GM12878 (cell line): ENCODE measurements at regions not wholly inside any gene's neighbourhood (a gene's known extent, or its start where the extent isn't known, plus 50 kb on each side); places are given as distances from the start of the nearest gene placed in this dataset.

ENCODE experiments used
- BCL11A ChIP-seq: IDR thresholded peaks from 2 replicates; pipeline ENCODE4 v1.6.1; 2011; ENCODE audit warnings: low read depth, low read length
- EED ChIP-seq: sonication (generic); IDR thresholded peaks from 2 replicates; pipeline ENCODE4 v1.6.1; 2016; ENCODE audit warnings: antibody characterized with exemption, low read depth
- FOS ChIP-seq: IDR thresholded peaks from 3 replicates; pipeline ENCODE4 v1.6.1; 2011; ENCODE audit warnings: borderline replicate concordance; ENCODE audit not compliant: insufficient read length; ENCODE audit errors: extremely low read depth
- FOXK2 ChIP-seq: fragments of 450-650 bp; IDR thresholded peaks from 2 replicates; pipeline ENCODE4 v1.6.1; 2017; ENCODE audit warnings: mild to moderate bottlenecking, moderate library complexity
- NFXL1 ChIP-seq: fragments of 450-650 bp; IDR thresholded peaks from 2 replicates; pipeline ENCODE4 v1.6.1; 2017; ENCODE audit warnings: antibody characterized with exemption, mild to moderate bottlenecking, borderline replicate concordance
- RAD21 ChIP-seq: IDR thresholded peaks from 2 replicates; pipeline ENCODE4 v1.6.1; 2011; ENCODE audit warnings: mild to moderate bottlenecking, low read depth, low read length, moderate library complexity; ENCODE audit not compliant: insufficient read depth
- SRF ChIP-seq, 2 experiments: IDR thresholded peaks; 2 replicates each; pipeline ENCODE4 v1.6.1; 2011; ENCODE audit warnings: low read depth in 2 of 2, low read length in 2 of 2, mild to moderate bottlenecking in 1 of 2, moderate library complexity in 1 of 2
- WRNIP1 ChIP-seq: IDR thresholded peaks from 2 replicates; pipeline ENCODE4 v1.6.1; 2011; ENCODE audit warnings: low read depth, low read length, improper control_type of control experiment, borderline replicate concordance
- TF ChIP-seq, protein P1 (sequence below): fragments of 450-650 bp; IDR thresholded peaks from 2 replicates; pipeline ENCODE4 v1.6.1; 2017; ENCODE audit warnings: low read depth, mild to moderate bottlenecking, moderate library complexity
- TF ChIP-seq, protein P2 (sequence below): fragments of 450-650 bp; IDR thresholded peaks from 2 replicates; pipeline ENCODE4 v1.6.1; 2017; ENCODE audit warnings: mild to moderate bottlenecking
- TF ChIP-seq, protein P3 (sequence below): IDR thresholded peaks from 2 replicates; pipeline ENCODE4 v1.6.1; 2011; ENCODE audit warnings: low read depth, mild to moderate bottlenecking, low read length, moderate library complexity, borderline replicate concordance; ENCODE audit errors: extremely low read depth
- TF ChIP-seq, protein P4 (sequence below): IDR thresholded peaks from 2 replicates; pipeline ENCODE4 v1.6.1; 2011; ENCODE audit warnings: low read depth, low read length, improper control_type of control experiment, borderline replicate concordance
- TF ChIP-seq, protein P5 (sequence below): fragments of 450-650 bp; IDR thresholded peaks from 2 replicates; pipeline ENCODE4 v1.6.1; 2017; ENCODE audit warnings: mild to moderate bottlenecking, moderate library complexity
- TF ChIP-seq, protein P6 (sequence below): IDR thresholded peaks from 2 replicates; pipeline ENCODE4 v1.6.1; 2011; ENCODE audit warnings: mild to moderate bottlenecking, low read depth, low read length, moderate library complexity; ENCODE audit not compliant: insufficient replicate concordance
- TF ChIP-seq, protein P7 (sequence below): fragments of 450-650 bp; IDR thresholded peaks from 2 replicates; pipeline ENCODE4 v1.6.1; 2016; ENCODE audit warnings: mild to moderate bottlenecking

DNA sequence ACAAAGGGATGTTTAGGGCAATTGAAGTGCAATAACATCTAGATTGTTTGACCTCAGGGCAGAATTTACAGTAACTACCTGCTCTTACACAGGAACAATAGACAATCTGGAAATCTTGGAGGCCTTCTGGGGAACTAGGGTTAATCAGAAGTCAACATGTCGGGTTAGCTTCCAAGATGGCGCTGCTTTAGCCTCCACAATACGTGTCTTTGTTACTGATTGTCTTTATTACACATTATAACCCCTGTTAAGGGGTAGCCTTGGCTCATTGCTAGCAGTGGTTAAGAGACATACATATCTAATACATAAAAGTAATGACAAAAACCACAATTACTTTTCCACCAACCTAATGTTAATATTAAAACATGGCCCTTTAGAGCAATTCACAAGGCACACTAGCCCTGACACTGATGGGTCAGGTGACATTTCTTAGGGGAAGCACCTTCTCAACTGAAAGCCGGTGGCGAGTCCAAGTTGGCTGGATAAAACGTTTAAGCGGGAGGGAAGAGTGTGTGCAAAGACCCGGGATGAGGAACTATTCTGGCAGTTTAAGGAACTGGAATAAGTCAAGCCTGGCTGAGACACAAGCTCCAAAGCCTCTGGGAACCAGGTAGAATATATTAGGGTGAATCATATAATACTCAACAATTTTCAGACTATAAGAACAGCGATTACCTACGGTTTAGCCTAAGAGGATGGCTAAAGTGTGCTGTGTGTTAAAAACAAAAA, 236.9 kb downstream of the BCAS1 start (continued):
- TF ChIP-seq, protein P1, sequence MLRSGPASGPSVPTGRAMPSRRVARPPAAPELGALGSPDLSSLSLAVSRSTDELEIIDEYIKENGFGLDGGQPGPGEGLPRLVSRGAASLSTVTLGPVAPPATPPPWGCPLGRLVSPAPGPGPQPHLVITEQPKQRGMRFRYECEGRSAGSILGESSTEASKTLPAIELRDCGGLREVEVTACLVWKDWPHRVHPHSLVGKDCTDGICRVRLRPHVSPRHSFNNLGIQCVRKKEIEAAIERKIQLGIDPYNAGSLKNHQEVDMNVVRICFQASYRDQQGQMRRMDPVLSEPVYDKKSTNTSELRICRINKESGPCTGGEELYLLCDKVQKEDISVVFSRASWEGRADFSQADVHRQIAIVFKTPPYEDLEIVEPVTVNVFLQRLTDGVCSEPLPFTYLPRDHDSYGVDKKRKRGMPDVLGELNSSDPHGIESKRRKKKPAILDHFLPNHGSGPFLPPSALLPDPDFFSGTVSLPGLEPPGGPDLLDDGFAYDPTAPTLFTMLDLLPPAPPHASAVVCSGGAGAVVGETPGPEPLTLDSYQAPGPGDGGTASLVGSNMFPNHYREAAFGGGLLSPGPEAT, result 0 out of 2 replicates have a peak, but pooled peaks have one; percentile 23
- TF ChIP-seq EED (0 out of 2 replicates have a peak, but pooled peaks have one; percentile 12), FOS (no peak), NFXL1 (peak; percentile 24; the same call in 1 of the 2 replicates), WRNIP1 (no peak), FOXK2 (no peak), SRF (IDR thresholded peaks at IDR 0.05; ENCODE audit: low read depth in 2 of 2, low read length in 2 of 2) (no peak), RAD21 (no peak), BCL11A (no peak)
- TF ChIP-seq, protein P2, sequence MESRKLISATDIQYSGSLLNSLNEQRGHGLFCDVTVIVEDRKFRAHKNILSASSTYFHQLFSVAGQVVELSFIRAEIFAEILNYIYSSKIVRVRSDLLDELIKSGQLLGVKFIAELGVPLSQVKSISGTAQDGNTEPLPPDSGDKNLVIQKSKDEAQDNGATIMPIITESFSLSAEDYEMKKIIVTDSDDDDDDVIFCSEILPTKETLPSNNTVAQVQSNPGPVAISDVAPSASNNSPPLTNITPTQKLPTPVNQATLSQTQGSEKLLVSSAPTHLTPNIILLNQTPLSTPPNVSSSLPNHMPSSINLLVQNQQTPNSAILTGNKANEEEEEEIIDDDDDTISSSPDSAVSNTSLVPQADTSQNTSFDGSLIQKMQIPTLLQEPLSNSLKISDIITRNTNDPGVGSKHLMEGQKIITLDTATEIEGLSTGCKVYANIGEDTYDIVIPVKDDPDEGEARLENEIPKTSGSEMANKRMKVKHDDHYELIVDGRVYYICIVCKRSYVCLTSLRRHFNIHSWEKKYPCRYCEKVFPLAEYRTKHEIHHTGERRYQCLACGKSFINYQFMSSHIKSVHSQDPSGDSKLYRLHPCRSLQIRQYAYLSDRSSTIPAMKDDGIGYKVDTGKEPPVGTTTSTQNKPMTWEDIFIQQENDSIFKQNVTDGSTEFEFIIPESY, result no peak
- TF ChIP-seq, protein P3, sequence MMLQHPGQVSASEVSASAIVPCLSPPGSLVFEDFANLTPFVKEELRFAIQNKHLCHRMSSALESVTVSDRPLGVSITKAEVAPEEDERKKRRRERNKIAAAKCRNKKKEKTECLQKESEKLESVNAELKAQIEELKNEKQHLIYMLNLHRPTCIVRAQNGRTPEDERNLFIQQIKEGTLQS, result no peak
- TF ChIP-seq, protein P4, sequence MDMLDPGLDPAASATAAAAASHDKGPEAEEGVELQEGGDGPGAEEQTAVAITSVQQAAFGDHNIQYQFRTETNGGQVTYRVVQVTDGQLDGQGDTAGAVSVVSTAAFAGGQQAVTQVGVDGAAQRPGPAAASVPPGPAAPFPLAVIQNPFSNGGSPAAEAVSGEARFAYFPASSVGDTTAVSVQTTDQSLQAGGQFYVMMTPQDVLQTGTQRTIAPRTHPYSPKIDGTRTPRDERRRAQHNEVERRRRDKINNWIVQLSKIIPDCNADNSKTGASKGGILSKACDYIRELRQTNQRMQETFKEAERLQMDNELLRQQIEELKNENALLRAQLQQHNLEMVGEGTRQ, result peak; percentile 29; the same call in 1 of the 2 replicates
- TF ChIP-seq, protein P5, sequence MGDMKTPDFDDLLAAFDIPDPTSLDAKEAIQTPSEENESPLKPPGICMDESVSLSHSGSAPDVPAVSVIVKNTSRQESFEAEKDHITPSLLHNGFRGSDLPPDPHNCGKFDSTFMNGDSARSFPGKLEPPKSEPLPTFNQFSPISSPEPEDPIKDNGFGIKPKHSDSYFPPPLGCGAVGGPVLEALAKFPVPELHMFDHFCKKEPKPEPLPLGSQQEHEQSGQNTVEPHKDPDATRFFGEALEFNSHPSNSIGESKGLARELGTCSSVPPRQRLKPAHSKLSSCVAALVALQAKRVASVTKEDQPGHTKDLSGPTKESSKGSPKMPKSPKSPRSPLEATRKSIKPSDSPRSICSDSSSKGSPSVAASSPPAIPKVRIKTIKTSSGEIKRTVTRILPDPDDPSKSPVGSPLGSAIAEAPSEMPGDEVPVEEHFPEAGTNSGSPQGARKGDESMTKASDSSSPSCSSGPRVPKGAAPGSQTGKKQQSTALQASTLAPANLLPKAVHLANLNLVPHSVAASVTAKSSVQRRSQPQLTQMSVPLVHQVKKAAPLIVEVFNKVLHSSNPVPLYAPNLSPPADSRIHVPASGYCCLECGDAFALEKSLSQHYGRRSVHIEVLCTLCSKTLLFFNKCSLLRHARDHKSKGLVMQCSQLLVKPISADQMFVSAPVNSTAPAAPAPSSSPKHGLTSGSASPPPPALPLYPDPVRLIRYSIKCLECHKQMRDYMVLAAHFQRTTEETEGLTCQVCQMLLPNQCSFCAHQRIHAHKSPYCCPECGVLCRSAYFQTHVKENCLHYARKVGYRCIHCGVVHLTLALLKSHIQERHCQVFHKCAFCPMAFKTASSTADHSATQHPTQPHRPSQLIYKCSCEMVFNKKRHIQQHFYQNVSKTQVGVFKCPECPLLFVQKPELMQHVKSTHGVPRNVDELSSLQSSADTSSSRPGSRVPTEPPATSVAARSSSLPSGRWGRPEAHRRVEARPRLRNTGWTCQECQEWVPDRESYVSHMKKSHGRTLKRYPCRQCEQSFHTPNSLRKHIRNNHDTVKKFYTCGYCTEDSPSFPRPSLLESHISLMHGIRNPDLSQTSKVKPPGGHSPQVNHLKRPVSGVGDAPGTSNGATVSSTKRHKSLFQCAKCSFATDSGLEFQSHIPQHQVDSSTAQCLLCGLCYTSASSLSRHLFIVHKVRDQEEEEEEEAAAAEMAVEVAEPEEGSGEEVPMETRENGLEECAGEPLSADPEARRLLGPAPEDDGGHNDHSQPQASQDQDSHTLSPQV, result peak; percentile 84
- TF ChIP-seq, protein P6, sequence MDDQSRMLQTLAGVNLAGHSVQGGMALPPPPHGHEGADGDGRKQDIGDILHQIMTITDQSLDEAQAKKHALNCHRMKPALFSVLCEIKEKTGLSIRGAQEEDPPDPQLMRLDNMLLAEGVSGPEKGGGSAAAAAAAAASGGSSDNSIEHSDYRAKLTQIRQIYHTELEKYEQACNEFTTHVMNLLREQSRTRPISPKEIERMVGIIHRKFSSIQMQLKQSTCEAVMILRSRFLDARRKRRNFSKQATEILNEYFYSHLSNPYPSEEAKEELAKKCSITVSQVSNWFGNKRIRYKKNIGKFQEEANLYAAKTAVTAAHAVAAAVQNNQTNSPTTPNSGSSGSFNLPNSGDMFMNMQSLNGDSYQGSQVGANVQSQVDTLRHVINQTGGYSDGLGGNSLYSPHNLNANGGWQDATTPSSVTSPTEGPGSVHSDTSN, result peak; percentile 42
- TF ChIP-seq, protein P7, sequence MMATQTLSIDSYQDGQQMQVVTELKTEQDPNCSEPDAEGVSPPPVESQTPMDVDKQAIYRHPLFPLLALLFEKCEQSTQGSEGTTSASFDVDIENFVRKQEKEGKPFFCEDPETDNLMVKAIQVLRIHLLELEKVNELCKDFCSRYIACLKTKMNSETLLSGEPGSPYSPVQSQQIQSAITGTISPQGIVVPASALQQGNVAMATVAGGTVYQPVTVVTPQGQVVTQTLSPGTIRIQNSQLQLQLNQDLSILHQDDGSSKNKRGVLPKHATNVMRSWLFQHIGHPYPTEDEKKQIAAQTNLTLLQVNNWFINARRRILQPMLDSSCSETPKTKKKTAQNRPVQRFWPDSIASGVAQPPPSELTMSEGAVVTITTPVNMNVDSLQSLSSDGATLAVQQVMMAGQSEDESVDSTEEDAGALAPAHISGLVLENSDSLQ, result peak; percentile 73
